ENCODE measurements at regions not wholly inside any gene's neighbourhood (a gene's known extent, or its start where the extent isn't known, plus 50 kb on each side); places are given as distances from the start of the nearest gene placed in this dataset.

- no peak for TF ChIP-seq EZH2 (IDR thresholded peaks at IDR 0.05; ENCODE audit: low read depth)
- TF ChIP-seq CTCF (conservative IDR thresholded peaks at IDR 0.05): no peak
Measured at GRCh38 chr2:37849911-37850310, 75.2 kb upstream of the RMDN2 start.
